ENCODE measurements at regions not wholly inside any gene's neighbourhood (a gene's known extent, or its start where the extent isn't known, plus 50 kb on each side); places are given as distances from the start of the nearest gene placed in this dataset.

DNA sequence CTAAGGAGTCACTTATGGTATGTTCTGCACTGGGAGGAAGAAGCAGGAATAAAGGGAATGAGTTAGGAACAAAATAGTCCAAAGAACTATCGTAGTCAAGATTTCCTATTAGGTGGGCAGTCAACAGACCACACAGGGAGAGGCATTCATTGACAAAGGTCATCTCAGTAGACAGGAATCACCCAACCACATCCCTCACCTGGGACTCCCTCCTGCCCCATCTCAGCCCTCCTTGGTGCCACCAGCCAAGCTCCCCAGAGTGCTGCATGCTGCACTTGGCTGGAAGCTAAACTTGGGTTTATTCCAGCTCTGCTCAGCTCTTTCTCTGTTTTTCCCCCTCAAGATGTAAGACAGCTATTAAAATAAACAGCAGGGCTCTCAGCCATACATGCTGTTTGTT is 72.3 kb upstream of the CTNNB1 start:
- TF ChIP-seq, protein P1, sequence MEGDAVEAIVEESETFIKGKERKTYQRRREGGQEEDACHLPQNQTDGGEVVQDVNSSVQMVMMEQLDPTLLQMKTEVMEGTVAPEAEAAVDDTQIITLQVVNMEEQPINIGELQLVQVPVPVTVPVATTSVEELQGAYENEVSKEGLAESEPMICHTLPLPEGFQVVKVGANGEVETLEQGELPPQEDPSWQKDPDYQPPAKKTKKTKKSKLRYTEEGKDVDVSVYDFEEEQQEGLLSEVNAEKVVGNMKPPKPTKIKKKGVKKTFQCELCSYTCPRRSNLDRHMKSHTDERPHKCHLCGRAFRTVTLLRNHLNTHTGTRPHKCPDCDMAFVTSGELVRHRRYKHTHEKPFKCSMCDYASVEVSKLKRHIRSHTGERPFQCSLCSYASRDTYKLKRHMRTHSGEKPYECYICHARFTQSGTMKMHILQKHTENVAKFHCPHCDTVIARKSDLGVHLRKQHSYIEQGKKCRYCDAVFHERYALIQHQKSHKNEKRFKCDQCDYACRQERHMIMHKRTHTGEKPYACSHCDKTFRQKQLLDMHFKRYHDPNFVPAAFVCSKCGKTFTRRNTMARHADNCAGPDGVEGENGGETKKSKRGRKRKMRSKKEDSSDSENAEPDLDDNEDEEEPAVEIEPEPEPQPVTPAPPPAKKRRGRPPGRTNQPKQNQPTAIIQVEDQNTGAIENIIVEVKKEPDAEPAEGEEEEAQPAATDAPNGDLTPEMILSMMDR (IDR thresholded peaks at IDR 0.05; ENCODE audit: poor library complexity) = no peak
- TF ChIP-seq EZH2phosphoT487 (IDR thresholded peaks at IDR 0.05; ENCODE audit: low read depth, severe bottlenecking, unreplicated experiment) (no peak), EZH2 (IDR thresholded peaks at IDR 0.05; ENCODE audit: borderline replicate concordance) (no peak)

Data from hepatocyte (in vitro differentiated cells).